NCI-H2107 treated with DMSO at 0.1 percent for 48 hours (cell line): ENCODE measurements at regions not wholly inside any gene's neighbourhood (a gene's known extent, or its start where the extent isn't known, plus 50 kb on each side); places are given as distances from the start of the nearest gene placed in this dataset.
A peak's percentile ranks its signal among the peaks of the same experiment; 100 is the strongest.
"Not testable (repeated sequence)": the region's sequence is repeated elsewhere in the genome, so short reads cannot be mapped to it uniquely, and the experiment has no call there.

Source experiments
- DNase-seq: peaks from one replicate; lab custom pipeline; 2025; ENCODE audit not compliant: unreplicated experiment; lab: John Stamatoyannopoulos, UW

GRCh38 chr17:51347851-51348584 lies 87.7 kb downstream of the UTP18 start:
- no peak for DNase-seq

GRCh38 chr17:51351080-51351479 lies 90.7 kb downstream of the UTP18 start:
- DNase-seq = no peak

- DNase-seq = no peak
These were observed 91.5 kb downstream of the UTP18 start for GRCh38 chr17:51351890-51352289.

- no peak for DNase-seq
These were observed 92.5 kb downstream of the UTP18 start for GRCh38 chr17:51352798-51353197.

- DNase-seq = no peak
These were observed 93.0 kb downstream of the UTP18 start for GRCh38 chr17:51353296-51353695.

GRCh38 chr17:51354936-51355335 lies 94.6 kb downstream of the UTP18 start:
- DNase-seq = no peak

- DNase-seq = no peak
These were observed 95.4 kb downstream of the UTP18 start for GRCh38 chr17:51355441-51356410.

GRCh38 chr17:51359055-51359454 lies 98.7 kb downstream of the UTP18 start:
- DNase-seq = no peak

GRCh38 chr17:51362811-51363585 lies 102.7 kb downstream of the UTP18 start:
- DNase-seq = no peak

GRCh38 chr17:51365090-51365489 lies 104.7 kb downstream of the UTP18 start:
- DNase-seq = no peak

- DNase-seq = no peak
These were observed 106.5 kb downstream of the UTP18 start for GRCh38 chr17:51366866-51367265.

GRCh38 chr17:51367836-51368235 lies 107.5 kb downstream of the UTP18 start:
- DNase-seq = not testable (repeated sequence)

- DNase-seq = peak; percentile 2
These were observed 111.4 kb downstream of the UTP18 start for GRCh38 chr17:51371732-51372151.

- peak; percentile 1 for DNase-seq
These were observed 112.1 kb downstream of the UTP18 start for GRCh38 chr17:51372345-51373004.

- no peak for DNase-seq
These were observed 113.3 kb downstream of the UTP18 start for GRCh38 chr17:51373489-51374152.

- DNase-seq = no peak
These were observed 113.9 kb downstream of the UTP18 start for GRCh38 chr17:51374209-51374608.

- no peak for DNase-seq
These were observed 115.4 kb downstream of the UTP18 start for GRCh38 chr17:51375771-51376170.

GRCh38 chr17:51376739-51377138 lies 116.4 kb downstream of the UTP18 start:
- no peak for DNase-seq

GRCh38 chr17:51381262-51381661 lies 120.9 kb downstream of the UTP18 start:
- no peak for DNase-seq

- no peak for DNase-seq
These were observed 124.9 kb downstream of the UTP18 start for GRCh38 chr17:51385208-51385607.
